GM19438 (cell line): ENCODE measurements at regions not wholly inside any gene's neighbourhood (a gene's known extent, or its start where the extent isn't known, plus 50 kb on each side); places are given as distances from the start of the nearest gene placed in this dataset.
"Not testable (repeated sequence)": the region's sequence is repeated elsewhere in the genome, so short reads cannot be mapped to it uniquely, and the experiment has no call there.

Source experiments
- ATAC-seq: cut with Tn5 transposase; IDR thresholded peaks from one replicate; pipeline ENCODE4 v1.9.1; 2021; ENCODE audit warnings: low read depth; ENCODE audit not compliant: unreplicated experiment

DNA sequence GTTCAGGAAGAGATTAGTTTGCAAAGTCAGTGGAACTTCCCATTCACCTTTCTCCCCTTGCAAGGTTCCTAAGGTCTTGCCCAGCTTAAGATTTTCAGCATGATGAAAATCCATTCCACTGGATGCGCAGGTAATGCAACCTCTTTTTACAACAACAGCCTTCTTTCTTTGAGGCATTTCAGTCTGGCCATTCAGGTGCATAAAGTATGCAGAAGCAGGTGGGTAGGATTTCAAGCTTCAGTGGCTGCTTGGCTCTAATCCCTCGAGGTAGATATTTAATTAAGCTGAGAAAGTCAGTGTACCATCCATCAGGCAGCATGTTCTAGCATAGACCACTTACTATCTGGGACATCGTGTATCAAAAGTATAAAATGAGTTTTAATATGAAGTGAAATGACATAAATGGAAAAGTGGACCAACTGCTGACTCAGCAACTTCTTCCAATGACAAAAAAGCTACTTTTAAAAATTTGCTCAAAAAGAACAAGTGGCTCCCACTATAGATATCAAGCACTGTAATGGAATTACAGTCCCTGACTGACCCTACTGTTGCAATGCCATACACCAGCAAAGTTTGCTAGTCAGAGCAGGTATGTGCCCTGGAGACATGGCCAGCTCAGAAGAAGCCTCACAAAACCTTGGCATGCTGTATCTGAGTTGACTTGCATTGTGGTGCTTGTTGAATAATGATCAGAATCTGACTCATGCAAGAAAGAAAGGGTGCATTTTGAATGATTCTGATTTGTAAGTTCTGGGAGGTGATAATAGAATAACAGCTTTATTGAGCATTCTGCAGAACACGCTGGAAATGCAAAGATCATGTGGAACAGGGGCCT, 459.9 kb upstream of the MCTP2 start:
- no peak for ATAC-seq

DNA sequence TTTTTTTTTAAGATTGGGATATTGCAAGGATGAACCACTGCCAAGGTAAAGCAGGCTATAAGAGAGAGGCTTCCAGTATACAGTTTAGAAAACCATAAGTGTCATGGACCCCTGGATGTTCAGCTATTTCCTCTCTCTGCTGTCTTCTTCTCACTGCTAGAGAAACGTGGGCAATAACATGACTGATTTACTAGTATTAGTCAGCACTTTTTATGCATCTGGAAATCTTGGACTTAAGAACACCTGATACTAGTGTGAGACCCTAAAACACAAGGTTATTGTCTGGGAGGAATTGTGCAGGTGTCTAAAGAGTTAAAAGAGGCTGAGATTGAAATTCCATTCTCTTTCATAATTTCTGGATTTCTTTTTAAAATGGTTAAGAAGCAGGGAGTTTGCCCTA, 460.6 kb upstream of the MCTP2 start:
- ATAC-seq = no peak

DNA sequence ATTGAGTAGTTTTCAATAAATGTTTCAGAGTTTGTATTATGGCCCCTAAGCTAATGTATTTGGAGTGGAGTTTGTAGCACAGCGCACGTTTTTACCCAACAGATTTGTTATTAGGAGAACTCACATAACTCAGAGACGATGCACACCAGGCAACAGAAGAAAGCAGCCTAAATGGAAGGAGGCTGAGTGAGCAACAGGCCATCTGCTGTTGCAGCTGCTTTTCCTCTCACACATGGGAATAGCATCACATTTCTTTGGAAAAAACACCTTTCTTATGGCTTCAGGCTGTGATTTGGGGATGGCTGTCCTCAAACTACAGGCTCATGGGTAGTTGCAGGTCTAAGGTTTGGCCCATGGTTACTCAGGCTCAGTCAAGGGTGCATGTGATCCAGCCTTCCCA, 469.3 kb upstream of the MCTP2 start:
- ATAC-seq = no peak

DNA sequence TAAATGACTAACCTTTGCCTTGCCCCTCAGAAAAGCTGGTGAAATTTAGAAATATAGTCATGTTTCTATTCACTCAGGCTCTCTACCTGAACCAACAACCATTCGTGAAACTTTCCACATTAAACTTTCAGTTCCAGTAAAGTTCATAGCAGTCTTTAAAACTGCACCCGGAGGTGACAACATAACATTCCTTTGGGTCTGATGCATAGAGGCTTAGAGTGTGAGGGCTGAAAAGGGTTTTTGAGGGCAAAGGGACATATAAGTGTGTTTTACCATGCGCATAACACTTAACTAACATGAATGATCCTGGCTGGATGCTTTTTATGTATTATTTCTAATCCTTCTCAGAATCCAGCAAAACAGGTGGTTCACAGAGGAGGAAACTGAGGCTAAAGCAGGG, 471.7 kb upstream of the MCTP2 start:
- no peak for ATAC-seq

DNA sequence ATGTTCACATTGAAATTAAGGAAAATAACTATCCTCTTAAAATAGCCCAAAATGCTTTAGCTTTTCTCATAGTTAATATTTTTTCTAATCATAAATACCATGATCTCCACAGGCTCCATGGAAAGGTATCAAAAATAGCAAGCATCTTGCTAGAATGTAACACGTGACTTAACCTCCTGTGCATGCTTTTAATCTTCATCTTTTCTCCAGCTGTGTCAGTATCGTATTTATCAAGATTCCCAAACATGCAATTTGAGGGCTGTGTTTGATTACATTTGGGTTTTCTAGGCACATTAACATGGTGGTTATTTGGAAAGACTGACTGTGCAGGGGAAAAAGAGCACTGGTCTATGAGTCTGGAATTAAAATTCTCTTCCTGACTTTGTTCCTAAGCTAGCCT, 472.5 kb upstream of the MCTP2 start:
- no peak for ATAC-seq

DNA sequence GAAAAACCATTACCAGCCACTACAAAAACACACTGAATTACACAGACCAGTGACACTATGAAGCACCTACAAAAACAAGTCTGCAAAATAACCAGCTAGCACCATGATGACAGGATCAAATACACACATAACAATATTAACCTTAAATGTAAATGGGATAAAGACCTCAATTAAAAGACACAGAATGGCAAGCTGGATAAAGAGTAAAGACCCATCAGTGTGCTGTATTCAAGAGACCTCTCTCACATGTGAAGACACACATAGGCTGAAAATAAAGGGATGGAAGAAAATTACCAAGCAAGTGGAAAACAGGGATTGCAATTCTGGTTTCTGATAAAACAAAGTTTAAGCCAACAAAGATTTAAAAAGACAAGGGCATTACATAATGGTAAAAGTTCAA, 482.7 kb upstream of the MCTP2 start:
- ATAC-seq = no peak

DNA sequence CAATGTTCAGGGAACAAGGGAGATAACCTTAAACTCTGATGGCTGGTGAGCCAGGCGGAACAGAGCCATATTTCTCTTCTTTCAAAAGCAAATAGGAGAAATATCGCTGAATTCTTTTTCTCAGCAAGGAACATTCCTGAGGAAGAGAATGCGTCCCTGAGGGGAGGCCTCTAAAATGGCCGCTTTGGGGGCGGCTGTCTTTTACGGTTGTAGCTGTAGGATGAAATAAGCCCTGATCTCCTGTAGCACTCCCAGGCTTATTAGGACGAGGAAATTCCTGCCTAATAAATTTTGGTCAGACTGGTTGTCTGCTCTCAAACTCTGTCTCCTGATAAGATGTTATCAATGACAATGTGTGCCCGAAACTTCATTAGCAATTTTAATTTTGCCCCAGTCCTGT, 496.4 kb upstream of the MCTP2 start:
- not testable (repeated sequence) for ATAC-seq

DNA sequence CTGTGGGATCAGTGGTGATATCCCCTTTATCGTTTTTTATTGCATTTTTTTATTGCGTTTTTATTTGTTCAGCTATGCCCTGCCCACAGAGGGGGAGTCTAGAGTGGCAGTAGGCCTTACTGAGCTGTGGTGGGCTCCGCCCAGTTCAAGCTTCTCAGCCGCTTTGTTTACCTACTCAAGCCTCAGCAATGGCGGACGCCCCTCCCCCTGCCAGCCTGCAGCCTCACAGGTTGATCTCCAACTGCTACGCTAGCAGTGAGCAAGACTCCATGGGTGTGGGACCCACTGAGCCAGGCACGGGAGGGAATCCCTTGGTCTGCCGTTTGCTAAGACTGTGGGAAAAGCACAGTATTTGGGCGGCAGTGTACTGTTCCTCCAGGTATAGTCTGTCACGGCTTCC, 500.6 kb upstream of the MCTP2 start:
- no peak for ATAC-seq

DNA sequence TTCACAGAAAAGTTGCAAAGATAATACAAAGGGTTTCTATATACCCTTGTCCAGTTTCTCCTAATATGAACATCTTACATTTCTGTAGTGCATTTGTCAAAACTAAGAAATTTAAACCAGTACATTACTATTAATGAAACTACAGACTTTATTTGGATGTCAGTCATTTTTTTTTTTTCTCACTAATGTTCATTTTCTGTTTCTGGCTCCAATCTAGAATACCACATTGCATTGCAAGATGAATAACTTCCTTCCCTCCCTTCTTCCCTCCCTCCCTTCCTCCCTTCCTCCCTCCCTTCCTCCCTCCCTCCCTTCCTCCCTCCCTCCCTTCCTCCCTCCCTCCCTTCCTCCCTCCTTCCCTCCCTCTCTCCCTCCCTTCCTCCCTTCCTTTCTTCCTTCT, 509.2 kb upstream of the MCTP2 start:
- ATAC-seq = no peak

DNA sequence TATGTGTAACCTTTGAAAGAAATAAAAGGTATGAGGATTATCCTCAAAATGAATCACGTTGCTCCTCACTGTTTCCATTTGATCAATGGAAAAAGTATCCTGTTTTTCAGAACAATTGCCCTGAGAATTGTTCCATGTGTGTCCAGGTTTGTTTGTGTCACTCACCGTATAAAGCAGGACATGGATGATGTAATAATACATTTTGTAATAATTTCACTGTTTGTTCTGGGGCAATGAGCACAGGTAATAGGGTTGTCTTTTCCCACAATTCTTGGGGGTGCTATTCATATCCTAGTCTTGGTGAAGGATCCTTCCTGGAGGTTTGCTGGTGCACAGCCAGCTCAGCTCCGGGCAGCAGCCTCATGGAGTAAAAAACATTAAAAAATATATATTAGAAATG, 510.8 kb upstream of the MCTP2 start:
- ATAC-seq = no peak

DNA sequence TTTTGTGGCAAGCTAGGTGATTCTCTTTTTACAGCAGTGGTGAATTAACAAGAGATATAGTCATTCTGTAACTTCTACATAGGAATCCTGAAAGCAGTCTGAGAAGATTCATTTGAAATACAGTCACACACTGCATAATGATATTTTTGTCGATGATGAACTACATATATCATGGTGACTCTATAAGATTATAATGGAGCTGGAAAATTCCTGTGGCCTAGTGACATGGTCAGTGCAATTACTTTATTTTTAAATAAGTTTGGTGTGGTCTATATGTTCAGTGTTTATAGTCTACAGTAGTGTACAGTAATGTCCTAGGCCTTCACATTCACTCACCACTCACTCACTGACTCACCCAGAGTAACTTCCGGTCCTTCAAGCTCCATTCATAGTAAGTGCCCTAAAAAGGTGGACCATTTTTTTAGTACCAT, 511.4 kb upstream of the MCTP2 start:
- ATAC-seq = no peak

DNA sequence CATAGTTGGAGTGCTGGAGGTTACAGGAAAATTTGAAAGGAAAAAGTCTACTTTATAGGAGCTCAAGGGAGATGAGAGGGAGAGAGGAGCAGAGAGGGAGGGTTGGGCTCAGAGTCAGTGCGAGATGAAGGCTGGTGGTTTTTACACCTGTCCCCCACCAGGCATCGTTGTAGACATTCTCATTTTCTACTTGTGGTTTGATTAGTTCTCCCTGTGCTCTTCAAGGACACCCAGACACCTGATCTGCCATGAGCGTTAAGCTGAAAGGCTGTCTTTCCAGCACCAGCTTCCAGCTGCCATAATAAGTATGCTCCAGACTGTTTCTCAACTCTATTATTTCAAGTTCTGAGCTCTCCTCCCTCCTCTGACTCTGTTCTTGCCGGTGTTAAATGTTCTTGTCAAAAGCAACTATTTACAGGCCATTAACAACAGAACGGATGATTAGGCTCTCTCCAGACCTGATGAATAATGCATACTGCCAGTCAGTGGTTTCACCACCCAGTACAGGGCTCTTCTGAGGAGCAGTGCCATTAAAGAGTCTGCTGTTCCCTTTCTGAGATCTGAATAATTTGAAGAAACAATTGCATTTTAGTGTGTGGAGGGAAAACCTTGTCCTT, 514.6 kb upstream of the MCTP2 start:
- ATAC-seq = no peak

DNA sequence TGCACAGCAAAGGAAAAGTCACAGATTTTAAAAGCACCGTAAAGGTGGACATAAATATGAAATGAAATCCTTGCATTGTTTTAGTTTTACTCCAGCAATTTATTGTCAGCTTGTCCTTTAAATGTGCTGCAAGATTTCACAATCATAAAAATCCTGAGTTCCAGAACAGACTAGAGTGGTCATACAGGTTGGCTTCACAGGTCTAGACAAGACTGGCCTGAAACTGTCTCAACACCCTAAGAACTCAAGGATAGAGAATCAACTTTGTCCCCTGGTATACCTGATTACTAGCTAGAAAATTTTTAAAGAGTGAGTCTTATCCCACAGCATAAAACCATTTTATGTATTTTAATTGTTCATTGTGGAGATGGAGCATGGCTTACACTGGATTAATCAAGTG, 521.7 kb upstream of the MCTP2 start:
- ATAC-seq = no peak

DNA sequence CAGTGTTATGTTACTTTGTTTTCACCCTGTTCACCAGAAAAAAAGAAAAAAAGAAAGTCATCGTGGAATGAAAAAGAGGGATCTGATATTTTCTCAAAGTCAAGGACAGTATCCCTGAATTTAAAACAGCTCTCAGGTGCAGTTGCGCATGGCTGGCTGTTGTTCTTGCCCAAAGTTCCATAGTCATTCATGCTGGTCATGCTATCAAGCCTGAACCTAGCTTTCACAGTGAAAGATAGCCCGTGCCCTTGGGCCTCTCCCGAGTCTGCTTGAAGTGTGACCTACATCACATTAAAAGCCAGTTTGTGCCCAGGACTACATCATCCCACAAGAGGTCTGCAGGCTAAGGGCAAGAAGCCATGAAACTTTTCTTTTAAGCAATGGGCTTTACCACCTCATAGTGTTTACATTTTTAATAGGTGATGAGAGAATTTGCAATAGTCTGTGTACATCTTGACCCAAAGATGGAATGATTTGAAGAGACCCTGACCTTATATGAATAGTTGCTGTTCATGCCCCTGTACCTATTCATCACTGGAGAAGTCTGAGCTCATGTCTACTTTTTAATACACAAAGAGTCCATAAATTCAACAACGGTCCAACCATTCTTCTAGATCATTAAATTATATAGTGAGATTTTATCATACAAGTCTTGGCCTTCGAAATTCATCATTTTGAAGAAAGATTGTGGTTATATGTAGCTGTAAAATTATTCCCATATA, 522.5 kb upstream of the MCTP2 start:
- no peak for ATAC-seq

DNA sequence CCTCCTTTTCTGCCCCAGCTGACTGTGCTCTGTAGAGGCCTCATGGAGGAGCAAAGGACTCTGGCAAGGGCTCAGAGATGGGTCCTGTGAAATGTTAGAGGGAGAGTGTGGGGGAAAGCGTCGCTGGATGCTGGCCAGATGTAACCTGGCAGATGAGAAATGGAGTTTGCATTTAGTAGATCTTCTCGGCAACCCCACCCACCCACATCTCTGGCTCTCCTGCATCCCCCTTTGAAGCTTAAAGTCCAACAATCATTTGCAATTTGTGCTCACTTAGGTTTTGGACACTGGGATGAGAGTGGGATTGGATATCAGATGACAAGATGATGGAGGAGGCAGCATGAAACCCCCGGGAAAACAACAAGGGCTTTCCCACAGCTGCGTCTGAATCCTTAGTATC, 523.6 kb upstream of the MCTP2 start:
- no peak for ATAC-seq

DNA sequence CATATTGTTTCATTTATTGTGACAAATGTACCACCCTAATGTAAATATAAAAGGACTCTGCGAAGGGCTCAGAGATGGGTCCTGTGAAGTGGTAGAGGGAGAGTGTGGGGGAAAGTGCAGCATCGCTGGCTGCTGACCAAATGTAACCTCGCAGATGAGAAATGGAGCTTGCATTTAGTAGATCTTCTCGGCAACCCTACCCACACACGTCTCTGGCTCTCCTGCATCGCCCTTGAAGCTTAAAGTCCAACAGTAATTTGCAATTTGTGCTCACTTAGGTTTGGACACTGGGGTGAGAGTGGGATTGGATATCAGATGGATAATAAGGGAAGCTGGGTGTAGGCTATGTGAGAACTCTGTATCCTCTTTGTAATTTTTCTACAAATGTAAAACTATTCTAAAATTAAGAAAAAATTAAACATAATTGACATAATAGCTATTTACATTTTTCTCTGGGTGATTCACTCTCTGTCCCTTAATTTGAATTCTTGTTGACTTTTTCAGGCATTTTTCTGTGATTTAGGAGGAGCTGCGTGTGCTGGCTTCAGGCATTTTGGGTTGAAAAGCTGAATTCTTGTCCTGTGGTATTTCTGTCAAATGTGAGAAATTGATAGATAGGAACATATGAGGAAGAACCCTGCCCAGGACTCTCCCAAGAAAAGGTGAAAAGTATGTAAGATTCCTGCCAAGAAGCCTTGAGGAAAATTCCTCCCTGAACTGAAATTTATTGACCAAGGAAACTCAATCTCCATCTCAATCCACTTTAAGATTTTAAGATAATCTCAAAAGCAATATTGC, 524.7 kb upstream of the MCTP2 start:
- ATAC-seq = no peak

DNA sequence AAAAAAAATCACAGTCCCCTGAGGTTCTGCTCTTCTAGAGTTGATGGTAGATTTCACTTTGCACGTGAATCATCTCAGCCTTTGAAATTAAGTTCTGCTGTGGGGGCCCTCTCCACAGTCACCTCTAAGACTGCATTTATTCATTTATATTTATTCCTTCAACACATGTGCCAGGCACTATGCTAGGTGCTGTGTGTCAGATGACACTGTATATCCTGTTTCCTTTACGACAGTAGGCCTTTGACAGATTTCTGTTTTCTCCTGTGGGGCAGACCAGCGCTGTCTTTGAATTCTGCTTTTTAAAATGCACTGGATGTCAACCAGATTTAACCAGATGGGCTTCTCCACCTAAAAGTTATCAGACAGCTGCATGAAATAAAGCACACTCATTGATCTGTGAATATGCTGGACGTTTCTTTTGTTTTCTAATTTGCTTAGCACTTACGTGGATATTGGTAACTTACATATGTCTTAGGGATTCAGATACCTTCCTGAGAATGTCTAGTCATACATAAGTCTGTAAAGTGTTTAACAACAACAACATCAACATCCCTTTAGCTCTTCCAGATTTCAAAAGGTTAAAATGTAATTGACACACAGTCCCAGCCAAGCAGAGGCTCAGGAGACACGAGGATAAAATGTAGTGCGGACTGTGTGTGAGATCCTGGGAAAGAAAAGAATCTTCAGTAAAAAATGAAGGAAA, 525.5 kb upstream of the MCTP2 start:
- no peak for ATAC-seq

DNA sequence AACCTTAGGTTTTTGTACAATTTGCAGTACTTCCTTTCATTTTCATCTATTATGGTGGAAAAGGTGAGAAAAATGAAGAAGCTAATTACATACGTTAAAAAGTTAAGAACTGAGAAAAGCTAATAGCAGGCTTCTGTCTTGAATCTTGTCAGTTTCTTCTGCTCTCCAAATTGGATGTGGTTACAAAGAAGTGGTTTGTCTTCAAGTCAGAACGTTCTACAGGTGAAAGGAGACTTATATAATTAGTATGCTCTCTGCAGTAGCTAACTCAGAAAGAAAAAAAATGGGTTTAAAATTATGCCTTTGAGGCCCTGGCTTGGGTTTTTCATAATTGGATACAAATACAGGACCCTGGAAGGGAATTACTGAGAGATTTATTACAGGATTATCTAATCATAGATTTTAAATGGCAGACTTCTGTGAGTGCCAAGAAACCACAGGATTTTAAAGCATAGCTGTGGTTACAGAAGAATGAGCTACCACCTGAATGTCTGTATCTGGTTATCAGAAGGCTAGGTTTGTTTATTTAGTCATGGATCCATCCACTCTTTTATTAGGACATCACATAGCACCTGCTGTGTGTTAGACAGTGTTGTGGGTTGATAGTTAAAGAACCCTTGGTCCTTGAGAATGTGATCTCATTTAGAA, 528.1 kb upstream of the MCTP2 start:
- no peak for ATAC-seq

DNA sequence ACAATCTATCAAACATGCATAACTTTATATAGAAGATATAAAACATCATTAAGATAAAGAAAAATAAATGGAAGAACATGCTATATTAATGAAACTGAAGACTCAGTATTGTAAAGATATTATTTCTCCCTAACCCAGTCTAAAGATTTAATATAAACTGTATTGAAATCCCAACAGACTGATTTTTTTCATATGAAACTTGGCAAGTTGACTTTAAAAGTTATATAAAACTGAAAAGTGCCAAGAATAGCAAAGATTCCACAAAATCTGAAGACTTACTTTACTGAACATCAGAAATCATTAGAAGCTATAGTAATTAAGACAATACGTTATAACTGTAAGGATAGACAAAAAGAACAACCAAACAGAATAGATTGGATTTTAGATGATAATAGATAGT, 531.3 kb upstream of the MCTP2 start:
- no peak for ATAC-seq

DNA sequence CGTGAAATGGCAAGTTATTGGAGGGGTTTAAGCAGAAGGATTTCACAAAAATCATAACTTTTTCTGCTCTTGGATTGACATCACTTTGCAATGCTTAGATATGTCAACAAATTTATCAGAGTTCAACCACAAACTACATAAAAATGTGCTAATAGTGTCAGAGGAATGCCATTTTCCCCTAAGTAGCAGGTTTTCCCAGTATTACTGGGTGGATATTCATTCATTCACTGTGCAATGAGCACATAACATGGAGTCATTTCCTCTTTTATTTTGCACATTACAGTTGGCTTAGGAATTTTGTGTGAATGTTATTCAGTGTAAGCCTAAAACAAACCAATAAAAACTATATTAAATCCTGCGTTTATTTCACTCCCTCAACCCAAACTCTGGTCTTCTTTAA, 537.3 kb upstream of the MCTP2 start:
- no peak for ATAC-seq
